ENCODE measurements at regions not wholly inside any gene's neighbourhood (a gene's known extent, or its start where the extent isn't known, plus 50 kb on each side); places are given as distances from the start of the nearest gene placed in this dataset.
"Not testable (repeated sequence)": the region's sequence is repeated elsewhere in the genome, so short reads cannot be mapped to it uniquely, and the experiment has no call there.

DNA sequence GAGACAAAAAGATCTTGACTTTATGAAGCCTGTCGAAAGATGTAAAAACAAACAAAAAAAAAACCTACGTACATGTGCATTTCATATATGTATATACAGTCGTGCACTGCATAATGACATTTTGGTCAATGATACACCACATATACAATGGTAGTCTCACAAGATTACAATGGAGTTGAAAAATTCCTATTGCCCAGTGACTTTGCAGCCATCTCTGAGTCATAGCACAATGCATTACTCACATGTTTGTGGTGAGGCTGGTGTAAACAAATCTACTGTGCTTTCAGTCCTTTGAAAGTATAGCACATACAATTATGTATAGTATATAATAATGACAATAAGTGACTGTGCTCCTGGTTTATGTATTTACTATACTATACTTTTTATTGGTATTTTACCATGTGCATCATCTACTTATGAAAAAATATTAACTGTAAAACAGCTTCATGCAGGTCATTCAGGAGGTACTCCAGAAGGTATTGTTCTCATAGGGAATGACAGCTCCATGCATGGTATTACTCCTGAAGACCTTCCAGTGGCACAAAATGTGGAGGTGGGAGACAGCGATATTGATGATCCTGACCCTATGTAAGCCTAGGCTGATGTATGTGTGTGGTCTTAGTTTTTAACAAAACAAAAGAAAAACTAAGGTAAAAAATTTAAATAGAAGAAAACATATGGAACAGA, 73.7 kb upstream of the FST start:
- no peak for ATAC-seq (ENCODE audit: low FRiP score in 2 of 2)
- Histone ChIP-seq H3K4me3 (no peak overlapping the region), H3K9me3 (no peaks in the 10 kb centered on the region), H3K27ac (no peak overlapping the region), H3K27me3 (no peaks in the 10 kb centered on the region), H3K36me3 (no peaks in the 10 kb centered on the region), H3K4me1 (peaks cover 4 to 9% (median 5%) of the 10 kb centered on the region in 4 donors)
- WGBS, 2 donors: 95 to 97% methylated on average over 4 of the region's 4 CpGs
- DNase-seq: no peak
- TF ChIP-seq EP300 (IDR thresholded peaks at IDR 0.05) (no peak), POLR2A (IDR thresholded peaks at IDR 0.05) (no peak), POLR2AphosphoS5 (IDR thresholded peaks at IDR 0.05) (no peak)
- TF ChIP-seq, protein P1, sequence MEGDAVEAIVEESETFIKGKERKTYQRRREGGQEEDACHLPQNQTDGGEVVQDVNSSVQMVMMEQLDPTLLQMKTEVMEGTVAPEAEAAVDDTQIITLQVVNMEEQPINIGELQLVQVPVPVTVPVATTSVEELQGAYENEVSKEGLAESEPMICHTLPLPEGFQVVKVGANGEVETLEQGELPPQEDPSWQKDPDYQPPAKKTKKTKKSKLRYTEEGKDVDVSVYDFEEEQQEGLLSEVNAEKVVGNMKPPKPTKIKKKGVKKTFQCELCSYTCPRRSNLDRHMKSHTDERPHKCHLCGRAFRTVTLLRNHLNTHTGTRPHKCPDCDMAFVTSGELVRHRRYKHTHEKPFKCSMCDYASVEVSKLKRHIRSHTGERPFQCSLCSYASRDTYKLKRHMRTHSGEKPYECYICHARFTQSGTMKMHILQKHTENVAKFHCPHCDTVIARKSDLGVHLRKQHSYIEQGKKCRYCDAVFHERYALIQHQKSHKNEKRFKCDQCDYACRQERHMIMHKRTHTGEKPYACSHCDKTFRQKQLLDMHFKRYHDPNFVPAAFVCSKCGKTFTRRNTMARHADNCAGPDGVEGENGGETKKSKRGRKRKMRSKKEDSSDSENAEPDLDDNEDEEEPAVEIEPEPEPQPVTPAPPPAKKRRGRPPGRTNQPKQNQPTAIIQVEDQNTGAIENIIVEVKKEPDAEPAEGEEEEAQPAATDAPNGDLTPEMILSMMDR (IDR thresholded peaks at IDR 0.05): no peak

GRCh38 chr5:53407373-53407772, 73.1 kb upstream of the FST start:
- Histone ChIP-seq H3K27ac (no peak overlapping the region), H3K9me3 (no peaks in the 10 kb centered on the region), H3K36me3 (no peaks in the 10 kb centered on the region), H3K4me3 (no peak overlapping the region), H3K27me3 (no peaks in the 10 kb centered on the region), H3K4me1 (peaks cover 4 to 9% (median 5%) of the 10 kb centered on the region in 4 donors)
- TF ChIP-seq POLR2A (IDR thresholded peaks at IDR 0.05) (no peak), POLR2AphosphoS5 (IDR thresholded peaks at IDR 0.05) (no peak), EP300 (IDR thresholded peaks at IDR 0.05) (no peak)
- TF ChIP-seq, protein P1 (IDR thresholded peaks at IDR 0.05): no peak
- ATAC-seq (ENCODE audit: low FRiP score in 2 of 2): no peak
- no peak for DNase-seq
- WGBS, 2 donors: 89 to 100% methylated on average over 1 of the region's 1 CpG

DNA sequence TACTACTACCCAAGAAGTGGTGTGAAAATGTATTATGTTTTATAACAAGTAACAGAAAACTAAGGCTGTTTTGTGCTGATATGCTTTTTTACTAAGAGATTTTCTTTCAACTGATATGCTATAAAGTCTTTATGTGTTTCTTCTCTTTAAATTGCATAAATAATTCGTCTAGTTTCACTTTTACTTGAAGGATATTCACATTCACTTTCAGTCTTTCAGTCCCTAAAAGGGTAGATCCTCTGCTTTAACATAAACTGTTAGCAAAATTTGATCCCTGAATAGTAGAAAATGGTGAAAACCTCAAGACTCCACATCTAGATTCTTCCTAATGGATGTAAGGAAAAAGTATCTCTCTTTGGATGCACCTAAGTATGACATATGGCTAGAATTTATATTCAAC, 69.0 kb upstream of the FST start:
- ATAC-seq (ENCODE audit: low FRiP score in 2 of 2) (no peak), DNase-seq (no peak)
- Histone ChIP-seq H3K4me3 (no peak overlapping the region), H3K27ac (no peak overlapping the region), H3K36me3 (no peaks in the 10 kb centered on the region), H3K4me1 (peaks cover 0 to 5% (median 0%) of the 10 kb centered on the region in 4 donors), H3K9me3 (no peaks in the 10 kb centered on the region), H3K27me3 (no peaks in the 10 kb centered on the region)
- TF ChIP-seq POLR2A (IDR thresholded peaks at IDR 0.05) (no peak), POLR2AphosphoS5 (IDR thresholded peaks at IDR 0.05) (no peak), EP300 (IDR thresholded peaks at IDR 0.05) (no peak)
- TF ChIP-seq, protein P1 (IDR thresholded peaks at IDR 0.05): no peak
- WGBS, 2 donors: 22 to 31% methylated on average over 1 of the region's 1 CpG

- not testable (repeated sequence) for H3K27ac ChIP-seq; ATAC-seq (ENCODE audit: low FRiP score in 2 of 2); H3K4me1 ChIP-seq; H3K9me3 ChIP-seq; H3K27me3 ChIP-seq; H3K4me3 ChIP-seq; H3K36me3 ChIP-seq; DNase-seq
- 89 to 97% methylated on average over 5 of the region's 5 CpGs for WGBS, 2 donors
Measured at GRCh38 chr5:53412499-53412898, 67.9 kb upstream of the FST start.

DNA sequence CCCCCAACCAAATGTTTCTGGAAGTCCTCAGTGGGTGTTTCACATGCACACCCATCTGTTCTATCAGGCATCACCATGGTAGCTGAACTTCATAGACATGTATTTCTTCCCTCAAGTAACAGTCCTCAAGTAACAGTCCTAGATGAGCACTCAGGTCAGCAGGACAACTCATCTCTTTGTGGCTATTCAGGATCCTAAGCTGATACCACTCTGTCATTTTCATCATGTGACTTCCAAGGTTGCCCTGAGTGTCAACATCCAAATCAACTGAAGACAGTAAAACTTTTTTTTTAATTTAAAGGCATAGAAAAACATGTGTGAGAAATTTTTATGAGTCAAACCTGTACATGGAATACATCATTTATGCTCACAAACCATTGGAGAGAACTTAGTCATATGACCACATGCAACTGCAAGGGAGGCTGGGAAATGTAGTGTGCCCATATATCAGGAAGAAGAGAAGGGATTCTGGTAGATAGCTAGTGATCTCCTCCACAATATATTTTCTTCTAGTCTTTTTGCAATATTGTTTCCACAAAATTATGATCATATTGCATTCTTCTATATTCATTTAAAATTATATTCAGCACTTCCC, 64.2 kb upstream of the FST start:
- Histone ChIP-seq H3K4me3 (no peak overlapping the region), H3K36me3 (no peaks in the 10 kb centered on the region), H3K9me3 (no peaks in the 10 kb centered on the region), H3K27me3 (no peaks in the 10 kb centered on the region), H3K27ac (no peak overlapping the region), H3K4me1 (peaks cover 0 to 3% (median 0%) of the 10 kb centered on the region in 4 donors)
- DNase-seq (no peak), ATAC-seq (ENCODE audit: low FRiP score in 2 of 2) (no peak)
- TF ChIP-seq EP300 (IDR thresholded peaks at IDR 0.05) (no peak), POLR2A (IDR thresholded peaks at IDR 0.05) (no peak), POLR2AphosphoS5 (IDR thresholded peaks at IDR 0.05) (no peak)
- TF ChIP-seq, protein P1 (IDR thresholded peaks at IDR 0.05): no peak
